GM12892 (cell line): ENCODE measurements at regions not wholly inside any gene's neighbourhood (a gene's known extent, or its start where the extent isn't known, plus 50 kb on each side); places are given as distances from the start of the nearest gene placed in this dataset.

Source experiments
- POLR2A ChIP-seq: IDR thresholded peaks from 2 replicates; pipeline ENCODE4 v1.6.1; 2011; ENCODE audit warnings: low read depth, low read length, control low read depth
- POLR2AphosphoS5 ChIP-seq: IDR thresholded peaks from 2 replicates; pipeline ENCODE4 v1.6.1; 2011; ENCODE audit warnings: low read depth, low read length, control low read depth
- TAF1 ChIP-seq: IDR thresholded peaks from 2 replicates; pipeline ENCODE4 v1.6.1; 2011; ENCODE audit warnings: low read depth, mild to moderate bottlenecking, control low read depth, low read length, borderline replicate concordance

DNA sequence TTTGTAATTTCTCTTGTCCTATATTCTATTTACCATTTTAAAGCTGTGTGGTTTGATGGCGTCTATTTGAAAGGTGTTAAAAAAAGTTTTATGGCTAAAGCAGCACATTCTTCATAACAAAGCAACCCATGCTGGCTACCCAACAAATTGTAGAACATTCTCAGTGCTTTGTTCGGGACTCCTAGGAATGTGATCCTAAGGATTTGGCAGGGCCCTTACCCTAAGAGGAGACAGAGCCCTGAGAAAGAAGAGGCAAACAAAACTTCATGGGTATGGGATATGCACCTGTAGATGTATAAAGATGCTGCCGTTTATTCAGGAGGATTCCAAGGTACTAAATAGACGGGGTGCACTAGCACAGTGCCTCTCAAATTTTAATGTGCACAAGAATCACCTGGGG, 370.8 kb upstream of the DIPK2B start:
- TF ChIP-seq POLR2AphosphoS5 = no peak
- no peak for TF ChIP-seq POLR2A
- TF ChIP-seq TAF1 = no peak
